ENCODE measurements at regions not wholly inside any gene's neighbourhood (a gene's known extent, or its start where the extent isn't known, plus 50 kb on each side); places are given as distances from the start of the nearest gene placed in this dataset.

DNA sequence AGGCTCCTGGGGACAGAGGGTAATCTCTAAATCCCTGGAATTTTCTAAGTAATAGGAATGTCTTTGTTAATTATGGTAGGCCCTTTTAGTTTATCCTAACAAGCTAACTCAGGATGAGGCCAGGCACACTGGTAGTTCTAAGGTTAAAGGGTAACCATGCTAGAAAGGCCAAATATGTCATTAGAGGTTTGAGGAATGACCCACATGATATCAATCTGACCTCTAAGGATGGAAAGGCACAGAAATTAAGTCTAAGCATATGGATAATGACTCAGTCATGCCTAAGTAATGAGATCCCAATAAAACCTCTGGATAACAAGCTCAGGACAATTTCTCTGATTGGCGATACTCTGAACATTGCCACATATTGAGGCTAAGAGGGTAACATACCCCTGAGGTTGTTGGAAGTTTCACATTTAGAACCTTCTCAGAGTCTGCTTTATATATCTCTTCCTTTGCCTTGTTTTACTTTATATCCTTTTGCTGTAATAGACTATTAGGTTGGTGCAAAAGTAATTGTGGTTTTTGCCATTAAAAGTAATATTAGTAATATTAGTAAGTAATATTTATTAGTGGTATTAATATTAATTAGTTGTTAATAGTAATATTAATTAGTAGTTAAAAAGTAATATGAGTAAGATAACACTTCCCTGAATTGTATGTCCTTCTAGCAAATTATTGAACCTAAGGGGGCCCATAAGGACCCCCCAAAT is 806.3 kb upstream of the GCFC2 start:
- no peak overlapping the region for H3K4me3 ChIP-seq (ENCODE audit: low read length)
- no peaks in the 10 kb centered on the region for H3K79me2 ChIP-seq (ENCODE audit: low read length)
- H3K36me3 ChIP-seq (replicated peaks; ENCODE audit: insufficient read depth, low read length): no peaks in the 10 kb centered on the region
- H3K27me3 ChIP-seq (replicated peaks; ENCODE audit: insufficient read depth, low read length): no peaks in the 10 kb centered on the region
- no peaks in the 10 kb centered on the region for H3K9me2 ChIP-seq (replicated peaks; ENCODE audit: insufficient read depth, low read length)
- H3K9me3 ChIP-seq (replicated peaks; ENCODE audit: insufficient read depth, low read length): no peaks in the 10 kb centered on the region
- no peaks in the 10 kb centered on the region for H4K20me1 ChIP-seq (ENCODE audit: insufficient read depth, low read length)
- TF ChIP-seq EZH2 (optimal IDR thresholded peaks at IDR 0.05; ENCODE audit: low read depth, low read length): no peak
- no peak for TF ChIP-seq EZH2phosphoT487 (IDR thresholded peaks at IDR 0.05; ENCODE audit: low read length)
- TF ChIP-seq, protein P1, sequence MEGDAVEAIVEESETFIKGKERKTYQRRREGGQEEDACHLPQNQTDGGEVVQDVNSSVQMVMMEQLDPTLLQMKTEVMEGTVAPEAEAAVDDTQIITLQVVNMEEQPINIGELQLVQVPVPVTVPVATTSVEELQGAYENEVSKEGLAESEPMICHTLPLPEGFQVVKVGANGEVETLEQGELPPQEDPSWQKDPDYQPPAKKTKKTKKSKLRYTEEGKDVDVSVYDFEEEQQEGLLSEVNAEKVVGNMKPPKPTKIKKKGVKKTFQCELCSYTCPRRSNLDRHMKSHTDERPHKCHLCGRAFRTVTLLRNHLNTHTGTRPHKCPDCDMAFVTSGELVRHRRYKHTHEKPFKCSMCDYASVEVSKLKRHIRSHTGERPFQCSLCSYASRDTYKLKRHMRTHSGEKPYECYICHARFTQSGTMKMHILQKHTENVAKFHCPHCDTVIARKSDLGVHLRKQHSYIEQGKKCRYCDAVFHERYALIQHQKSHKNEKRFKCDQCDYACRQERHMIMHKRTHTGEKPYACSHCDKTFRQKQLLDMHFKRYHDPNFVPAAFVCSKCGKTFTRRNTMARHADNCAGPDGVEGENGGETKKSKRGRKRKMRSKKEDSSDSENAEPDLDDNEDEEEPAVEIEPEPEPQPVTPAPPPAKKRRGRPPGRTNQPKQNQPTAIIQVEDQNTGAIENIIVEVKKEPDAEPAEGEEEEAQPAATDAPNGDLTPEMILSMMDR (IDR thresholded peaks at IDR 0.05; ENCODE audit: low read length): no peak
- H3K4me2 ChIP-seq (ENCODE audit: low read depth, low read length): no peak overlapping the region
- no peak for DNase-seq
- H2AFZ ChIP-seq (ENCODE audit: low read length): no peak overlapping the region
- no peak overlapping the region for H3K9ac ChIP-seq (ENCODE audit: low read length)
- H3F3A ChIP-seq (ENCODE audit: insufficient read depth, low read length): no peaks in the 10 kb centered on the region
- H3K4me1 ChIP-seq (ENCODE audit: low read length): no peaks in the 10 kb centered on the region
- no peak overlapping the region for H3K27ac ChIP-seq (ENCODE audit: low read length)

DNA sequence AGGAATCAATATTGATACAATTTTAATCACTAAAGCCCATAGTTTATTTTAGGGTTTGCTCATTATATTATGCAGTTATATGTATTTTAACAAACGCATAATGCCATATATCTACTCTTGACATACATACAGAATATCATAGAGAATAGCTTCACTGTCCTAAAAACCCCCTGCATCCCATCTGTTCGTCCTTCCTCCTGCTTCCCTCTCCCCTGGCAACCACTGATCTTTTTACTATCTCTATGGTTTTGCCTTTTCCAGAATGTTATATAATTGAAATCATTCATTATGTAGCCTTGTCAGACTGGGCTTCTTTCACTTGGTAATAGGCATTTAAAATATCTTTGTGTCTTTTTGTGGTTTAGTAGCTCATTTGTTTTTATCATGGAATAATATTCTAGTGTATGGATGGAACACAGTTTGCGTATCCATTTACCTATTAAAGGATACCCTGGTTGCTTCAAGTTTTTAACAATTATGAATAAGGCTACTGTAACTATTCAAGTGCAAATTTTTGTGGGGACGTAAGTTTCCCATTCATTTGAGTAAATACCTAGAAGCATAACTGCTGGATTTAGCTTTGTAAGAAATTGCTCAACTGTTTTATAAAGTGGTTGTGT is 801.6 kb upstream of the GCFC2 start:
- no peaks in the 10 kb centered on the region for H3K27me3 ChIP-seq (replicated peaks; ENCODE audit: insufficient read depth, low read length)
- no peaks in the 10 kb centered on the region for H3F3A ChIP-seq (ENCODE audit: insufficient read depth, low read length)
- no peak overlapping the region for H2AFZ ChIP-seq (ENCODE audit: low read length)
- no peaks in the 10 kb centered on the region for H3K79me2 ChIP-seq (ENCODE audit: low read length)
- no peak overlapping the region for H3K4me2 ChIP-seq (ENCODE audit: low read depth, low read length)
- H3K9me3 ChIP-seq (replicated peaks; ENCODE audit: insufficient read depth, low read length): no peaks in the 10 kb centered on the region
- no peaks in the 10 kb centered on the region for H4K20me1 ChIP-seq (ENCODE audit: insufficient read depth, low read length)
- no peak overlapping the region for H3K9ac ChIP-seq (ENCODE audit: low read length)
- TF ChIP-seq, protein P1 (IDR thresholded peaks at IDR 0.05; ENCODE audit: low read length): no peak
- TF ChIP-seq EZH2 (optimal IDR thresholded peaks at IDR 0.05; ENCODE audit: low read depth, low read length) (no peak), EZH2phosphoT487 (IDR thresholded peaks at IDR 0.05; ENCODE audit: low read length) (no peak)
- no peak for DNase-seq
- no peak overlapping the region for H3K27ac ChIP-seq (ENCODE audit: low read length)
- no peak overlapping the region for H3K4me3 ChIP-seq (ENCODE audit: low read length)
- no peaks in the 10 kb centered on the region for H3K9me2 ChIP-seq (replicated peaks; ENCODE audit: insufficient read depth, low read length)
- H3K4me1 ChIP-seq (ENCODE audit: low read length): no peaks in the 10 kb centered on the region
- no peaks in the 10 kb centered on the region for H3K36me3 ChIP-seq (replicated peaks; ENCODE audit: insufficient read depth, low read length)

DNA sequence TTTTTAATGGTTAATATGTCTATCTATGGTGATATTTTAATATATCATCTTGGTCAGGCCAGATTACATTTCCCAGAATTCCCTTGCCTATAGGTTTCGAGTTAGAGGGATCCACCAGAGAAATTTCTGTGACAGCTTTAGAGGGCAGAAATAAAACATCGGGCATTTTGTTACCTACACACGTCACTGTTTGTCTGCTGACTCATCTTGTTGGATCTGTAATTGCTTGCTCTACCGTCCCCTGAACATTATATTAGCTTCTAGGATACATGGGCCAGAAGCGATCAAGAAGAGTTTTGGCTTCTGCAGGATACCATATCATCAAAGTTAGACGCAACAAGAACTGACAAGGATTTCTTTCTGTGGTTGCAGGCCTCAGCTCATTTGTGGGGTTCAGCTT is 795.8 kb upstream of the GCFC2 start:
- no peaks in the 10 kb centered on the region for H3K36me3 ChIP-seq (replicated peaks; ENCODE audit: insufficient read depth, low read length)
- H3K79me2 ChIP-seq (ENCODE audit: low read length): no peaks in the 10 kb centered on the region
- no peak overlapping the region for H2AFZ ChIP-seq (ENCODE audit: low read length)
- H3K4me2 ChIP-seq (ENCODE audit: low read depth, low read length): no peak overlapping the region
- H4K20me1 ChIP-seq (ENCODE audit: insufficient read depth, low read length): no peaks in the 10 kb centered on the region
- no peak overlapping the region for H3K27ac ChIP-seq (ENCODE audit: low read length)
- H3K4me1 ChIP-seq (ENCODE audit: low read length): no peaks in the 10 kb centered on the region
- H3K4me3 ChIP-seq (ENCODE audit: low read length): no peak overlapping the region
- TF ChIP-seq EZH2phosphoT487 (IDR thresholded peaks at IDR 0.05; ENCODE audit: low read length) (no peak), EZH2 (optimal IDR thresholded peaks at IDR 0.05; ENCODE audit: low read depth, low read length) (no peak)
- TF ChIP-seq, protein P1 (IDR thresholded peaks at IDR 0.05; ENCODE audit: low read length): no peak
- H3K27me3 ChIP-seq (replicated peaks; ENCODE audit: insufficient read depth, low read length): no peaks in the 10 kb centered on the region
- H3K9me2 ChIP-seq (replicated peaks; ENCODE audit: insufficient read depth, low read length): no peaks in the 10 kb centered on the region
- H3K9ac ChIP-seq (ENCODE audit: low read length): no peak overlapping the region
- no peaks in the 10 kb centered on the region for H3K9me3 ChIP-seq (replicated peaks; ENCODE audit: insufficient read depth, low read length)
- no peaks in the 10 kb centered on the region for H3F3A ChIP-seq (ENCODE audit: insufficient read depth, low read length)
- DNase-seq: no peak
